ENCODE measurements at regions not wholly inside any gene's neighbourhood (a gene's known extent, or its start where the extent isn't known, plus 50 kb on each side); places are given as distances from the start of the nearest gene placed in this dataset.

GRCh38 chr4:79540143-79540542 is 132.1 kb upstream of the GK2 start:
- TF ChIP-seq POLR2A (IDR thresholded peaks at IDR 0.05; ENCODE audit: low read depth, low read length), result no peak
- TF ChIP-seq CTCF (IDR thresholded peaks at IDR 0.05; ENCODE audit: extremely low read depth in 1 of 2, insufficient read depth in 1 of 2, low read depth in 1 of 2, low read length in 2 of 2), result no peak
- TF ChIP-seq JUN (IDR thresholded peaks at IDR 0.05; ENCODE audit: borderline replicate concordance, insufficient read depth, insufficient read length, low read depth), result no peak
